ENCODE measurements at regions not wholly inside any gene's neighbourhood (a gene's known extent, or its start where the extent isn't known, plus 50 kb on each side); places are given as distances from the start of the nearest gene placed in this dataset.

- DNase-seq = no peak
Measured at GRCh38 chr15:48058371-48058770, 62.4 kb upstream of the SLC24A5 start.

DNA sequence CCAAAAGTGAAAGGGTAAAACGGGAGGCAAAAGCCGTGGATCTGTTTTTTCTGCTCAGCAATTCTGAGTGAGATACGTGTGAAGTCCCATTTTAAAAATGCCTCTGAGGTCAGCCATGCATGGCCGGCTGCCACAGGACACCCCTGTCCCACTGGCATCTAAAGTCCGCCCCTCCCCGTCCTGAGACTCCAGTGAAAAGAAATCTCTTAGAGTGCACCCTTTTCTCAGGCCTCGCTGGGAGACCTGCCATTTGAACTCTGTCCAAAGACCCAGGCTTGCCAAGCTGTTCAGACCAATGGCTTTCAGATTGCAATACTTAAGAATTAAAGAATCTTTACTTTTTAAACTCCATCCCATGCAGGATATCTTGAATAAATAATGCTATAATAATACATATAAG is 61.0 kb upstream of the SLC24A5 start:
- no peak for DNase-seq

- no peak for DNase-seq
Measured at GRCh38 chr15:48060396-48060795, 60.4 kb upstream of the SLC24A5 start.

GRCh38 chr15:48061605-48062004 is 59.2 kb upstream of the SLC24A5 start:
- DNase-seq = no peak

GRCh38 chr15:48062148-48062872 is 58.5 kb upstream of the SLC24A5 start:
- no peak for DNase-seq

GRCh38 chr15:48063411-48063985 is 57.3 kb upstream of the SLC24A5 start:
- no peak for DNase-seq

DNA sequence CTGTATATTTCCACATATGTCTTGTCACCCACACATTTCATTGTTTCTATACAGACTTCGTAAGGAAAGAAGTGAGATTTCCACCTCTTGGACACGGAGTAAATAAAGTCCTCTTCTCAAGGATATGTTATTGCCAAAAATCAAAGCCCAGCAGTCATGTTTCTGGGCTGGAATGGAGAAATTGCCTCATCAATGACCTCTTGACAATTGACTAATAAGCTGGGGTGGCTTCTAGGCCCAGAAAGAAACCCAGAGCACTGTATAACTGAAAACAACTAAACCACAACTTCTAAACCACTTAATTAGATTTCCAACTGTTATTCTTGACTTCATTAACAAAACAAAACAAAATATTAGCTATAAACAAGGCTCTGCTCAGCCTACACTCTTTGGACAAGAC is 56.4 kb upstream of the SLC24A5 start:
- DNase-seq = no peak

DNA sequence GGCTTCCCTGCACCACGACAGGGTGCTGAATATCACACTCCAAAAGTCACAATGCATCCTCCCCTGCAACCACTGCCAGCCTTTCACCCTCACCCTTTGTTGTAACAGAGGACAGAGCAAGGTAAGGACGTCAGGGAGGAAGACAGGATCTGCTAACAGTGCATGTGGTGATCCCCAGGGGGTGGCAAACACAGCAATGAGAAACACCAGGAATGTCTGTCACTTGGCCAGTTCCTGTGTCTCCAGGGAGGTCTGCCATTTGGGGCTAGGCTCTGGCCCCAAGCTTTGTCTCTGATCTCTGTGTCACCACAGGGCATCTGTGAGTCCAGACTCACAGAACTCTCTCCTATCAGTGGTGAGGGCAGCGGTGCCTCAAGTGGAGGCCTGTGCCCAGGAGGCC is 54.3 kb upstream of the SLC24A5 start:
- DNase-seq = no peak

Measured in NCI-H510A (cell line).